K562 (cell line): ENCODE measurements at regions not wholly inside any gene's neighbourhood (a gene's known extent, or its start where the extent isn't known, plus 50 kb on each side); places are given as distances from the start of the nearest gene placed in this dataset.

Experiments
- ATAC-seq: fragments of 200-7000 bp; cut with Tn5 transposase; 3 replicates; pipeline ENCODE4 v1.9.1; 2020; ENCODE audit warnings: moderate library complexity
- BruUV-seq: library from RNA; stranded (reverse); fragments of 400-500 nt; replicated peaks from 2 replicates; lab custom pipeline; 2021; lab: Mats Ljungman, UMichigan
- CTCF ChIA-PET: fragments of 300-600 bp; formaldehyde crosslinking; extraction: SDS; loops from one replicate; lab custom pipeline; 2021; ENCODE audit warnings: low intra/inter-chr PET ratio; lab: Yijun Ruan, JAX
- POLR2A ChIA-PET: fragments of 300-600, 350-650 bp; sonication (Branson Sonifier 250); formaldehyde crosslinking; extraction: SDS; loops from one replicate; lab custom pipeline; 2021; ENCODE audit warnings: antibody characterized with exemption, inconsistent platforms; lab: Yijun Ruan, JAX
- DNase-seq, 4 experiments: peaks; one replicate each; pipeline versions ENCODE4 v3.0.0 to v3.0.0-alpha.2; 2011 to 2018; ENCODE audit warnings: low spot score in 3 of 4, mixed read lengths in 3 of 4; ENCODE audit errors: extremely low read depth in 1 of 4
- FAIRE-seq: peaks from 2 replicates; lab custom pipeline; 2011; peaks lifted over from hg19 to GRCh38; lab: Jason Lieb, UNC
- H2AFZ ChIP-seq: 2 replicates; pipeline ENCODE4 v1.6.0; 2011; ENCODE audit warnings: low read depth, low read length, control low read depth, inconsistent platforms
- H3K27ac ChIP-seq: fragments of 200-600 bp; 3 replicates; pipeline ENCODE4 v1.8.0; 2011; ENCODE audit warnings: low read depth, mild to moderate bottlenecking, control low read depth, inconsistent platforms, low read length, moderate library complexity, mixed read lengths; ENCODE audit errors: extremely low read depth
- H3K27me3 ChIP-seq, 2 experiments: fragments of 300-600 bp in 1 of 2; 2 replicates in 1 of 2; 3 replicates in 1 of 2; pipeline versions ENCODE4 v1.6.0 to v1.8.0; 2011; ENCODE audit warnings: inconsistent platforms in 2 of 2, low read length in 2 of 2, mild to moderate bottlenecking in 1 of 2, mixed read lengths in 1 of 2, moderate library complexity in 1 of 2; ENCODE audit not compliant: control insufficient read depth in 2 of 2, insufficient read depth in 2 of 2
- H3K36me3 ChIP-seq: fragments of 300-600 bp; 3 replicates; pipeline ENCODE4 v1.8.0; 2011; ENCODE audit warnings: mild to moderate bottlenecking, low read length, inconsistent platforms; ENCODE audit not compliant: control insufficient read depth, insufficient read depth
- H3K4me1 ChIP-seq, 2 experiments: fragments of 200-600 bp in 1 of 2; replicated peaks in 1 of 2; 2 replicates in 1 of 2; 3 replicates in 1 of 2; pipeline versions ENCODE4 v1.5.1 to v1.8.0; 2011; ENCODE audit warnings: inconsistent platforms in 2 of 2, low read length in 2 of 2, mild to moderate bottlenecking in 1 of 2, mixed read lengths in 1 of 2, moderate library complexity in 1 of 2; ENCODE audit not compliant: control insufficient read depth in 2 of 2, insufficient read depth in 2 of 2
- H3K4me2 ChIP-seq: 2 replicates; pipeline ENCODE4 v1.6.1; 2011; ENCODE audit warnings: low read length, control low read depth, inconsistent platforms, mixed read lengths; ENCODE audit not compliant: insufficient read depth
- H3K4me3 ChIP-seq: fragments of 200-600 bp; sonication (generic), shearing (Covaris generic); 2 replicates; pipeline ENCODE4 v1.5.1; 2016; ENCODE audit warnings: control low read depth, inconsistent platforms
- H3K79me2 ChIP-seq: fragments of 200-600 bp; 3 replicates; pipeline ENCODE4 v1.8.0; 2011; ENCODE audit warnings: low read length, inconsistent platforms; ENCODE audit not compliant: control insufficient read depth, insufficient read depth
- H3K9ac ChIP-seq, 2 experiments: 2 replicates each; pipeline versions ENCODE4 v1.6.0 to v1.6.1; 2011; ENCODE audit warnings: low read depth in 2 of 2, low read length in 2 of 2, control low read depth in 1 of 2, inconsistent platforms in 1 of 2, mild to moderate bottlenecking in 1 of 2, mixed read lengths in 1 of 2; ENCODE audit not compliant: insufficient read depth in 1 of 2
- H3K9me1 ChIP-seq: one replicate; pipeline ENCODE4 v1.6.0; 2011; ENCODE audit warnings: inconsistent platforms, mild to moderate bottlenecking, low read length, moderate library complexity; ENCODE audit not compliant: control insufficient read depth, insufficient read depth
- H3K9me3 ChIP-seq: replicated peaks from 2 replicates; pipeline ENCODE4 v1.5.1; 2011; ENCODE audit warnings: low read depth, low read length, inconsistent platforms; ENCODE audit not compliant: control insufficient read depth, insufficient read depth
- H4K20me1 ChIP-seq: replicated peaks from 2 replicates; pipeline ENCODE4 v1.6.1; 2011; ENCODE audit warnings: low read length, inconsistent platforms, mixed read lengths; ENCODE audit not compliant: control insufficient read depth, insufficient read depth
- NR2C2 ChIP-seq, 2 experiments: fragments of 200-800 bp in 1 of 2; sonication (Bioruptor generic) in 1 of 2; sonication (generic) in 1 of 2; formaldehyde crosslinking in 1 of 2; IDR thresholded peaks; 2 replicates each; pipeline versions ENCODE4 v1.6.1 to v1.8.0; 2016 to 2022; ENCODE audit warnings: mild to moderate bottlenecking in 1 of 2, missing compliant biosample characterization in 1 of 2, missing genetic modification characterization in 1 of 2, missing genetic modification reagents in 1 of 2
- RHOXF2B ChIP-seq: fragments of 250-450 bp; sonication (Bioruptor Pico); conservative IDR thresholded peaks from 2 replicates; pipeline ENCODE4 v1.5.1; 2021
- SPI1 ChIP-seq: IDR thresholded peaks from 2 replicates; pipeline ENCODE4 v1.6.1; 2011; ENCODE audit warnings: low read depth, low read length, control low read depth, borderline replicate concordance
- STAT5B ChIP-seq: fragments of 250-450 bp; sonication (Bioruptor Pico); IDR thresholded peaks from 2 replicates; pipeline ENCODE4 v1.8.0; 2021; ENCODE audit warnings: mild to moderate bottlenecking, inconsistent platforms
- TRIM24 ChIP-seq, 2 experiments: fragments of 450-650 bp; IDR thresholded peaks; 2 replicates each; pipeline ENCODE4 v1.6.1; 2016
- WGBS: fragments of 100-300 bp; shearing (Covaris generic); methylation state at CpG from one replicate; pipeline ENCODE4 v1.1.6; 2016; ENCODE audit warnings: low coverage, mixed read lengths; ENCODE audit not compliant: insufficient coverage; ENCODE audit errors: missing lambda C conversion rate; 5-methylcytosine and 5-hydroxymethylcytosine counted together
- in situ Hi-C: fragments of 300-500 bp; cut with MboI; formaldehyde crosslinking; loops from 4 replicates; pipeline ENCODE4 v1.15.0; 2018; ENCODE audit warnings: inconsistent platforms, mixed read lengths
- intact Hi-C: fragments of 100-400 bp; cut with micrococcal nuclease; formaldehyde crosslinking; loops from 2 replicates; pipeline ENCODE4 v1.14.2; 2022
- TF ChIP-seq, protein P1 (sequence below): fragments of 250-450 bp; sonication (Bioruptor Pico); IDR thresholded peaks from 2 replicates; pipeline ENCODE4 v1.4.0; 2020; ENCODE audit warnings: mild to moderate bottlenecking
- TF ChIP-seq, protein P2 (sequence below): fragments of 450-650 bp; formaldehyde crosslinking; IDR thresholded peaks from 2 replicates; pipeline ENCODE4 v1.4.0; 2022; ENCODE audit warnings: mild to moderate bottlenecking, moderate library complexity
- TF ChIP-seq, protein P3 (sequence below): fragments of 200-800 bp; sonication (Bioruptor generic); IDR thresholded peaks from 2 replicates; pipeline ENCODE4 v1.6.1; 2016; ENCODE audit warnings: missing genetic modification characterization, missing compliant biosample characterization
- TF ChIP-seq, protein P4 (sequence below): fragments of 250-450 bp; sonication (Bioruptor Pico); IDR thresholded peaks from 2 replicates; pipeline ENCODE4 v1.4.0; 2020

DNA sequence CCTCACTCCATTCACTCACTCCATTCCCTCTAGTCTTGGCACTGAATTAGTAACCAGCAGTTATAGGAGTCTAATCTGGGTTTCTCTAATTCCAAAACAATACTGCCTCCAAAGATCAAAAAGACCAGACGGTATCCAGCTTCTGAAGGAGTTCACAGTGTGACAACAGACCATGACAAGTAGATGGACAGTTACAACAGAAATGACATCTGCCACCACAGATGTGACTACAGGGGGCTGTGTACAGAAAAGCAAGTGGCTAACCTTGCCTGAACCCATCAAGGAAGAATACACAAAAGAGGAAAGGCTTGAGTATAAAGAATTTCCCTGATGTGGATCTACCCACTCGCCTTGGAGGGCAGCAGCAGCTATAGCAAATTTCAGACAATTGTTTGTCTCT lies 112.4 kb downstream of the ACTL7B start:
- Histone ChIP-seq H3K27me3 (peaks cover 6 to 8% of the 10 kb centered on the region in 2 experiments; a peak in 4 of 5 replicates), H3K4me3 (no peak overlapping the region), H2AFZ (no peak overlapping the region), H3K9me1 (no peaks in the 10 kb centered on the region), H4K20me1 (no peaks in the 10 kb centered on the region), H3K9me3 (no peaks in the 10 kb centered on the region), H3K79me2 (no peaks in the 10 kb centered on the region), H3K9ac (no peak overlapping the region), H3K4me2 (no peak overlapping the region), H3K36me3 (no peaks in the 10 kb centered on the region), H3K27ac (no peak overlapping the region), H3K4me1 (no peaks in the 10 kb centered on the region)
- POLR2A ChIA-PET, result no interaction called here
- no TSS peak for BruUV-seq
- DNase-seq (no peak), ATAC-seq (no peak), FAIRE-seq (no peak)
- intact Hi-C loops (no loop called here), in situ Hi-C loops (no loop called here)
- WGBS, result 4% methylated on average over 2 of the region's 2 CpGs
- CTCF ChIA-PET, result no interaction called here
- TF ChIP-seq, protein P1, sequence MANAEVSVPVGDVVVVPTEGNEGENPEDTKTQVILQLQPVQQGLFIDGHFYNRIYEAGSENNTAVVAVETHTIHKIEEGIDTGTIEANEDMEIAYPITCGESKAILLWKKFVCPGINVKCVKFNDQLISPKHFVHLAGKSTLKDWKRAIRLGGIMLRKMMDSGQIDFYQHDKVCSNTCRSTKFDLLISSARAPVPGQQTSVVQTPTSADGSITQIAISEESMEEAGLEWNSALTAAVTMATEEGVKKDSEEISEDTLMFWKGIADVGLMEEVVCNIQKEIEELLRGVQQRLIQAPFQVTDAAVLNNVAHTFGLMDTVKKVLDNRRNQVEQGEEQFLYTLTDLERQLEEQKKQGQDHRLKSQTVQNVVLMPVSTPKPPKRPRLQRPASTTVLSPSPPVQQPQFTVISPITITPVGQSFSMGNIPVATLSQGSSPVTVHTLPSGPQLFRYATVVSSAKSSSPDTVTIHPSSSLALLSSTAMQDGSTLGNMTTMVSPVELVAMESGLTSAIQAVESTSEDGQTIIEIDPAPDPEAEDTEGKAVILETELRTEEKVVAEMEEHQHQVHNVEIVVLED, result no peak
- TF ChIP-seq, protein P2, sequence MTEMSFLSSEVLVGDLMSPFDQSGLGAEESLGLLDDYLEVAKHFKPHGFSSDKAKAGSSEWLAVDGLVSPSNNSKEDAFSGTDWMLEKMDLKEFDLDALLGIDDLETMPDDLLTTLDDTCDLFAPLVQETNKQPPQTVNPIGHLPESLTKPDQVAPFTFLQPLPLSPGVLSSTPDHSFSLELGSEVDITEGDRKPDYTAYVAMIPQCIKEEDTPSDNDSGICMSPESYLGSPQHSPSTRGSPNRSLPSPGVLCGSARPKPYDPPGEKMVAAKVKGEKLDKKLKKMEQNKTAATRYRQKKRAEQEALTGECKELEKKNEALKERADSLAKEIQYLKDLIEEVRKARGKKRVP (CRISPR knock-in tag), result no peak
- no peak for TF ChIP-seq TRIM24 (IDR thresholded peaks at IDR 0.05)
- TF ChIP-seq, protein P3, sequence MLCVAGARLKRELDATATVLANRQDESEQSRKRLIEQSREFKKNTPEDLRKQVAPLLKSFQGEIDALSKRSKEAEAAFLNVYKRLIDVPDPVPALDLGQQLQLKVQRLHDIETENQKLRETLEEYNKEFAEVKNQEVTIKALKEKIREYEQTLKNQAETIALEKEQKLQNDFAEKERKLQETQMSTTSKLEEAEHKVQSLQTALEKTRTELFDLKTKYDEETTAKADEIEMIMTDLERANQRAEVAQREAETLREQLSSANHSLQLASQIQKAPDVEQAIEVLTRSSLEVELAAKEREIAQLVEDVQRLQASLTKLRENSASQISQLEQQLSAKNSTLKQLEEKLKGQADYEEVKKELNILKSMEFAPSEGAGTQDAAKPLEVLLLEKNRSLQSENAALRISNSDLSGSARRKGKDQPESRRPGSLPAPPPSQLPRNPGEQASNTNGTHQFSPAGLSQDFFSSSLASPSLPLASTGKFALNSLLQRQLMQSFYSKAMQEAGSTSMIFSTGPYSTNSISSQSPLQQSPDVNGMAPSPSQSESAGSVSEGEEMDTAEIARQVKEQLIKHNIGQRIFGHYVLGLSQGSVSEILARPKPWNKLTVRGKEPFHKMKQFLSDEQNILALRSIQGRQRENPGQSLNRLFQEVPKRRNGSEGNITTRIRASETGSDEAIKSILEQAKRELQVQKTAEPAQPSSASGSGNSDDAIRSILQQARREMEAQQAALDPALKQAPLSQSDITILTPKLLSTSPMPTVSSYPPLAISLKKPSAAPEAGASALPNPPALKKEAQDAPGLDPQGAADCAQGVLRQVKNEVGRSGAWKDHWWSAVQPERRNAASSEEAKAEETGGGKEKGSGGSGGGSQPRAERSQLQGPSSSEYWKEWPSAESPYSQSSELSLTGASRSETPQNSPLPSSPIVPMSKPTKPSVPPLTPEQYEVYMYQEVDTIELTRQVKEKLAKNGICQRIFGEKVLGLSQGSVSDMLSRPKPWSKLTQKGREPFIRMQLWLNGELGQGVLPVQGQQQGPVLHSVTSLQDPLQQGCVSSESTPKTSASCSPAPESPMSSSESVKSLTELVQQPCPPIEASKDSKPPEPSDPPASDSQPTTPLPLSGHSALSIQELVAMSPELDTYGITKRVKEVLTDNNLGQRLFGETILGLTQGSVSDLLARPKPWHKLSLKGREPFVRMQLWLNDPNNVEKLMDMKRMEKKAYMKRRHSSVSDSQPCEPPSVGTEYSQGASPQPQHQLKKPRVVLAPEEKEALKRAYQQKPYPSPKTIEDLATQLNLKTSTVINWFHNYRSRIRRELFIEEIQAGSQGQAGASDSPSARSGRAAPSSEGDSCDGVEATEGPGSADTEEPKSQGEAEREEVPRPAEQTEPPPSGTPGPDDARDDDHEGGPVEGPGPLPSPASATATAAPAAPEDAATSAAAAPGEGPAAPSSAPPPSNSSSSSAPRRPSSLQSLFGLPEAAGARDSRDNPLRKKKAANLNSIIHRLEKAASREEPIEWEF (CRISPR knock-in tag), result no peak
- TF ChIP-seq, protein P4, sequence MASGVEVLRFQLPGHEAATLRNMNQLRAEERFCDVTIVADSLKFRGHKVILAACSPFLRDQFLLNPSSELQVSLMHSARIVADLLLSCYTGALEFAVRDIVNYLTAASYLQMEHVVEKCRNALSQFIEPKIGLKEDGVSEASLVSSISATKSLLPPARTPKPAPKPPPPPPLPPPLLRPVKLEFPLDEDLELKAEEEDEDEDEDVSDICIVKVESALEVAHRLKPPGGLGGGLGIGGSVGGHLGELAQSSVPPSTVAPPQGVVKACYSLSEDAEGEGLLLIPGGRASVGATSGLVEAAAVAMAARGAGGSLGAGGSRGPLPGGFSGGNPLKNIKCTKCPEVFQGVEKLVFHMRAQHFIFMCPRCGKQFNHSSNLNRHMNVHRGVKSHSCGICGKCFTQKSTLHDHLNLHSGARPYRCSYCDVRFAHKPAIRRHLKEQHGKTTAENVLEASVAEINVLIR, result no peak
- TF ChIP-seq NR2C2 (CRISPR knock-in tag; IDR thresholded peaks at IDR 0.05), result no peak
- TF ChIP-seq NR2C2 (tag; IDR thresholded peaks at IDR 0.05), result no peak
- TF ChIP-seq RHOXF2B (CRISPR knock-in tag), result no peak
- TF ChIP-seq STAT5B (CRISPR knock-in tag), result no peak
- no peak for TF ChIP-seq SPI1
